IPS-20b (cell line): ENCODE measurements at regions not wholly inside any gene's neighbourhood (a gene's known extent, or its start where the extent isn't known, plus 50 kb on each side); places are given as distances from the start of the nearest gene placed in this dataset.

Experiments used
- H3K27ac ChIP-seq: one replicate; pipeline ENCODE4 v1.5.1; 2013; ENCODE audit warnings: low read length
- H3K27me3 ChIP-seq: 2 replicates; pipeline ENCODE4 v1.6.1; 2013; ENCODE audit warnings: mild to moderate bottlenecking, low read length, inconsistent platforms; ENCODE audit not compliant: insufficient read depth
- H3K36me3 ChIP-seq: 2 replicates; pipeline ENCODE4 v1.6.1; 2013; ENCODE audit warnings: low read depth, mild to moderate bottlenecking, inconsistent platforms, low read length, moderate library complexity; ENCODE audit not compliant: insufficient read depth
- H3K4me1 ChIP-seq: 2 replicates; pipeline ENCODE4 v1.6.1; 2013; ENCODE audit warnings: mild to moderate bottlenecking, control low read depth, inconsistent platforms, low read length, moderate library complexity; ENCODE audit not compliant: insufficient read depth
- H3K4me3 ChIP-seq: 2 replicates; pipeline ENCODE4 v1.5.1; 2013; ENCODE audit warnings: mild to moderate bottlenecking, low read length, inconsistent platforms
- H3K9ac ChIP-seq: 2 replicates; pipeline ENCODE4 v1.6.1; 2013; ENCODE audit warnings: low read depth, mild to moderate bottlenecking, inconsistent platforms, low read length, moderate library complexity
- H3K9me3 ChIP-seq: 2 replicates; pipeline ENCODE4 v1.6.1; 2013; ENCODE audit warnings: mild to moderate bottlenecking, low read depth, low read length, inconsistent platforms; ENCODE audit not compliant: insufficient read depth

GRCh38 chr4:163988865-163989264, 494.4 kb downstream of the TMA16 start:
- H3K27ac ChIP-seq: no peak overlapping the region
- H3K36me3 ChIP-seq: no peaks in the 10 kb centered on the region
- peaks cover 16% of the 10 kb centered on the region; the same call in 1 of the 2 replicates for H3K4me1 ChIP-seq
- no peaks in the 10 kb centered on the region for H3K9me3 ChIP-seq
- H3K9ac ChIP-seq: 0 out of 2 replicates have a peak overlapping the region, but pooled peaks have one; percentile 40
- H3K4me3 ChIP-seq: no peak overlapping the region
- H3K27me3 ChIP-seq: no peaks in the 10 kb centered on the region

- H3K9ac ChIP-seq: no peak overlapping the region
- H3K36me3 ChIP-seq: no peaks in the 10 kb centered on the region
- no peak overlapping the region for H3K4me3 ChIP-seq
- peaks cover 16% of the 10 kb centered on the region; the same call in 1 of the 2 replicates for H3K4me1 ChIP-seq
- H3K27me3 ChIP-seq: no peaks in the 10 kb centered on the region
- H3K9me3 ChIP-seq: no peaks in the 10 kb centered on the region
- no peak overlapping the region for H3K27ac ChIP-seq
Measured at GRCh38 chr4:163991298-163991865, 496.9 kb downstream of the TMA16 start.

GRCh38 chr4:164009435-164009834, 514.9 kb downstream of the TMA16 start:
- H3K4me1 ChIP-seq: no peaks in the 10 kb centered on the region
- H3K9ac ChIP-seq: no peak overlapping the region
- H3K9me3 ChIP-seq: no peaks in the 10 kb centered on the region
- H3K4me3 ChIP-seq: no peak overlapping the region
- H3K27me3 ChIP-seq: no peaks in the 10 kb centered on the region
- H3K27ac ChIP-seq: no peak overlapping the region
- H3K36me3 ChIP-seq: no peaks in the 10 kb centered on the region

- Histone ChIP-seq H3K9ac (no peak overlapping the region), H3K9me3 (no peaks in the 10 kb centered on the region), H3K4me1 (no peaks in the 10 kb centered on the region), H3K36me3 (no peaks in the 10 kb centered on the region), H3K4me3 (no peak overlapping the region), H3K27ac (no peak overlapping the region), H3K27me3 (no peaks in the 10 kb centered on the region)
Measured at GRCh38 chr4:164011791-164012190, 517.3 kb downstream of the TMA16 start.

- Histone ChIP-seq H3K27ac (no peak overlapping the region), H3K9me3 (no peaks in the 10 kb centered on the region), H3K36me3 (no peaks in the 10 kb centered on the region), H3K27me3 (no peaks in the 10 kb centered on the region), H3K9ac (no peak overlapping the region), H3K4me3 (no peak overlapping the region), H3K4me1 (no peaks in the 10 kb centered on the region)
Measured at GRCh38 chr4:164012396-164013027, 518.0 kb downstream of the TMA16 start.

- H3K27me3 ChIP-seq: no peaks in the 10 kb centered on the region
Measured at GRCh38 chr4:164021947-164022346, 527.5 kb downstream of the TMA16 start.

GRCh38 chr4:164023214-164023613, 528.7 kb downstream of the TMA16 start:
- Histone ChIP-seq H3K36me3 (no peaks in the 10 kb centered on the region), H3K9ac (no peak overlapping the region), H3K9me3 (peaks cover 9% of the 10 kb centered on the region), H3K4me3 (no peak overlapping the region), H3K27ac (no peak overlapping the region), H3K27me3 (no peaks in the 10 kb centered on the region), H3K4me1 (no peaks in the 10 kb centered on the region)

More at GRCh38 chr4:164021947-164022346, 527.5 kb downstream of the TMA16 start:
- Histone ChIP-seq H3K9ac (no peak overlapping the region), H3K36me3 (no peaks in the 10 kb centered on the region), H3K4me3 (no peak overlapping the region), H3K27ac (no peak overlapping the region), H3K9me3 (peaks cover 9% of the 10 kb centered on the region), H3K4me1 (no peaks in the 10 kb centered on the region)

GRCh38 chr4:164027805-164028204, 533.3 kb downstream of the TMA16 start:
- H3K36me3 ChIP-seq: no peaks in the 10 kb centered on the region
- no peak overlapping the region for H3K9ac ChIP-seq
- no peak overlapping the region for H3K27ac ChIP-seq
- no peak overlapping the region for H3K4me3 ChIP-seq
- H3K27me3 ChIP-seq: no peaks in the 10 kb centered on the region
- H3K4me1 ChIP-seq: no peaks in the 10 kb centered on the region
- peaks cover 9% of the 10 kb centered on the region for H3K9me3 ChIP-seq

GRCh38 chr4:164039482-164039881, 545.0 kb downstream of the TMA16 start:
- peaks cover 25% of the 10 kb centered on the region; the same call in 1 of the 2 replicates for H3K9me3 ChIP-seq
- no peaks in the 10 kb centered on the region for H3K36me3 ChIP-seq
- no peaks in the 10 kb centered on the region for H3K4me1 ChIP-seq
- H3K9ac ChIP-seq: no peak overlapping the region
- no peaks in the 10 kb centered on the region for H3K27me3 ChIP-seq
- H3K4me3 ChIP-seq: no peak overlapping the region
- no peak overlapping the region for H3K27ac ChIP-seq

GRCh38 chr4:164056426-164057142, 562.1 kb downstream of the TMA16 start:
- no peaks in the 10 kb centered on the region for H3K36me3 ChIP-seq
- no peaks in the 10 kb centered on the region for H3K27me3 ChIP-seq
- no peak overlapping the region for H3K9ac ChIP-seq
- no peaks in the 10 kb centered on the region for H3K4me1 ChIP-seq
- H3K4me3 ChIP-seq: no peak overlapping the region
- no peak overlapping the region for H3K27ac ChIP-seq
- no peaks in the 10 kb centered on the region for H3K9me3 ChIP-seq

GRCh38 chr4:164058776-164059445, 564.4 kb downstream of the TMA16 start:
- Histone ChIP-seq H3K27ac (no peak overlapping the region), H3K4me1 (no peaks in the 10 kb centered on the region), H3K9ac (no peak overlapping the region), H3K36me3 (no peaks in the 10 kb centered on the region), H3K4me3 (no peak overlapping the region), H3K9me3 (no peaks in the 10 kb centered on the region), H3K27me3 (no peaks in the 10 kb centered on the region)
